ENCODE measurements at regions not wholly inside any gene's neighbourhood (a gene's known extent, or its start where the extent isn't known, plus 50 kb on each side); places are given as distances from the start of the nearest gene placed in this dataset.

DNA sequence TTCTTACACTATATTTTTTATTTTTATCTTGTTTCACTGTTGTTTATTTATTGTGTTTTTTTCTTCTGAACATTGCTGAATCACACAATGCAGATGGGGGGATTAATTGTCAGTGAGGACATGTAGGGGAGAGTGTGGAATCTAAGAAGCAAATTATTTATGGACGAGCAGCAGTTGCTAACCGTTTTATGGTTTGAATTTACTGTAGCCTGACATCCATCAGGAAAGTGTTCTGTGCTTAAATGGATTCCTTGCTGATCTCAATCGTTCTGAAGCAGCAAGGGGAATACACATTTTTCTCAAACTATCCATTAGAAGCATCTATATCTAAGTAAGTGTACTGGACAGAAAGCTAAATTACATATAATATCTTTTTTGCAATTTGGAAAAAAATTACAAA is 119.5 kb downstream of the CD8B2 start:
- Histone ChIP-seq H3K4me1 (ENCODE audit: insufficient read depth, low read length) (no peaks in the 10 kb centered on the region), H3K27me3 (ENCODE audit: insufficient read depth, low read length) (no peaks in the 10 kb centered on the region), H3K9me3 (ENCODE audit: control insufficient read depth in 1 of 2, low read length in 2 of 2) (no peaks in the 10 kb centered on the region), H3K4me3 (ENCODE audit: low read length in 2 of 2) (no peak overlapping the region), H3K36me3 (ENCODE audit: insufficient read depth, low read length) (no peaks in the 10 kb centered on the region), H3K27ac (ENCODE audit: low read depth, low read length) (no peak overlapping the region)
- no peak for DNase-seq
- Mint-ChIP-seq H3K9me3 (peaks cover 0 to 4% (median 0%) of the 10 kb centered on the region in 8 donors), H3K36me3 (no peaks in the 10 kb centered on the region), H3K4me1 (no peaks in the 10 kb centered on the region), H3K27ac (no peak overlapping the region), H3K4me3 (no peak overlapping the region), H3K27me3 (peaks cover 7 to 10% of the 10 kb centered on the region in 2 donors)
- ChIA-PET CTCF (ENCODE audit: partially characterized antibody) (no interaction called here), POLR2A (ENCODE audit: partially characterized antibody) (no interaction called here)
- intact Hi-C loops (cut with micrococcal nuclease): no loop called here

DNA sequence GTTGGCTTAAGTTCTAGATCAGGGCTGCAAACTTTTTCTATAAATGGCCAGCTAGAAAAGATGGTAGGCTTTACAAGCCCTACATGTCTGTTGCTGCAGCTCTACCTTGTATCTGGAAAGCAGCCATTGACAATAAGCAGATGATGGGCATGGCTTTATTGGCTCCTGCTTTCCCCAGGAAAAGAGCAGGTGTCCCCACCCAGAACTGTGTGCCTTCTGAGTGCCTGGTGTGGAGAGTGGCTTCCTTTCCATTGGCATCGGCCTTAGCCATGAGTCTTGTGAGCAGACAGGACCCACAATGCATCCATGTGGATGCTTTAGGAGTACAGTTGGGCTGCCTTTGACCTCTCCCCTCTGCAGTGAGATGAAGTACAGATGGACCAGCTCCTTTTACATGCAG is 120.2 kb downstream of the CD8B2 start:
- intact Hi-C loops (cut with micrococcal nuclease): no loop called here
- Mint-ChIP-seq H3K36me3 (no peaks in the 10 kb centered on the region), H3K4me1 (no peaks in the 10 kb centered on the region), H3K27ac (no peak overlapping the region), H3K4me3 (no peak overlapping the region), H3K9me3 (peaks cover 0 to 4% (median 0%) of the 10 kb centered on the region in 8 donors), H3K27me3 (peaks cover 5 to 12% of the 10 kb centered on the region in 2 donors)
- no peaks in the 10 kb centered on the region for H3K9me3 ChIP-seq (ENCODE audit: control insufficient read depth in 1 of 2, low read length in 2 of 2)
- ChIA-PET POLR2A (ENCODE audit: partially characterized antibody) (no interaction called here), CTCF (ENCODE audit: partially characterized antibody) (no interaction called here)
- H3K4me1 ChIP-seq (ENCODE audit: insufficient read depth, low read length): no peaks in the 10 kb centered on the region
- no peaks in the 10 kb centered on the region for H3K36me3 ChIP-seq (ENCODE audit: insufficient read depth, low read length)
- no peak overlapping the region for H3K4me3 ChIP-seq (ENCODE audit: low read length in 2 of 2)
- no peak overlapping the region for H3K27ac ChIP-seq (ENCODE audit: low read depth, low read length)
- no peaks in the 10 kb centered on the region for H3K27me3 ChIP-seq (ENCODE audit: insufficient read depth, low read length)
- no peak for DNase-seq

DNA sequence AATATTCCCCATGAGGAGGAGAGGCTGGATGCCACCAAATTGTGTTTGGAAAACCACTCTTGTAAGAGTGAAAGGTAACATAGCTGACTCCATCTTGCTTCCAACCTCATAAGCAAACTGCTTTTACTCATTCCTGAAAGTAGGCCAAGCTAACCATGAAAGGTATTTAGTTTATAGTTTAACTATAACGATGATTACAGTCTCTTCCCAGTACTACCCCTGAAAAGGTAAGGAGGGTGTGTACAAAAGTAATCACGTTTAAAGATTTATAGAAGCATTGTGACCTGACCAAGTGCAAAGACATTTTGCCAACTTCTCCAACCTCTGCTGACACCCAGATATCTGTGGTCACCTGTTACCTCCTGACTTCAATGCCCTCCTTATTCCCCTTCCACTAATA is 122.6 kb downstream of the CD8B2 start:
- intact Hi-C loops (cut with micrococcal nuclease): no loop called here
- DNase-seq: no peak
- no peaks in the 10 kb centered on the region for H3K4me1 Mint-ChIP-seq
- Histone ChIP-seq H3K36me3 (ENCODE audit: insufficient read depth, low read length) (no peaks in the 10 kb centered on the region), H3K4me1 (ENCODE audit: insufficient read depth, low read length) (no peaks in the 10 kb centered on the region), H3K9me3 (ENCODE audit: control insufficient read depth in 1 of 2, low read length in 2 of 2) (no peaks in the 10 kb centered on the region), H3K27me3 (ENCODE audit: insufficient read depth, low read length) (no peaks in the 10 kb centered on the region), H3K4me3 (ENCODE audit: low read length in 2 of 2) (no peak overlapping the region), H3K27ac (ENCODE audit: low read depth, low read length) (no peak overlapping the region)
- POLR2A ChIA-PET (ENCODE audit: partially characterized antibody): no interaction called here
- H3K36me3 Mint-ChIP-seq: no peaks in the 10 kb centered on the region
- CTCF ChIA-PET (ENCODE audit: partially characterized antibody): no interaction called here
- no peak overlapping the region for H3K27ac Mint-ChIP-seq
- peaks cover 5 to 9% of the 10 kb centered on the region in 2 donors for H3K27me3 Mint-ChIP-seq
- H3K9me3 Mint-ChIP-seq: peaks cover 0 to 4% (median 0%) of the 10 kb centered on the region in 8 donors
- no peak overlapping the region for H3K4me3 Mint-ChIP-seq

DNA sequence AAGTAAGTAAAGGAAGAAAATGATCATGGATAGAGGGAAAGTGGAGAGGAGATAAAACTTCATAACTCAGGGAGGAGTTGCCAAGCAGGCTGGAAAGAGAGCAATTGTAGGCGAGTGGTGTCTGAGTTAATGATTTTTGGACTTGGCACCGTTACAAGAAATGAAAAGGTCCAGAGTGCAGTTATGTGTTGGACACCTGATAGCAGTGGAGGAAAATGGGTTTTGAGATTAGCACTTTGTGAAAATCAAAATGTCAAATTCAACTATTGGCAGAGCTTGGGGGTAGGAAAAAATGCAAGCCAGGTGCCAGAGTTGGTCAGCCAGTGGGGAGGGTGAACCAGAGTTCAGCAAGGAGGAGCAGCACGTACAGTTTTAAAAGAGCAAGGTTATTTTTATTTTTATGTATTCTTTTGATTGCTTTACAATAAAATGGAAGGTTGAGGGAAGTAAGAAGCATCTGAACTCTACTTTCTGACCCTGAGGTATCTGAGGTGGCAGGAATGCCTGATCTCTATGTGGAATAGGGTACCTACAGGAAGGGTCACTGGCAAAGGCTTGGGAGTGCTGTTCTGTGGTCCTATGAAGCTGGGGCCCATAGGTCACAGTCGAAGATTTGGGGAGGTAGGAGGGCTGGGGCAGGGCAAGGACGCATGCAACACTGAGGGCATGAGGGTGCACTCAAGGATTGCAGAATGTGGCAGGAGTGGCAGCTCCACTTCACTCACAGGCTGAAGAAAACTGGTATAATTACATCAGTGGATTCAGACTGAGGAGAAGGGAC is 127.5 kb downstream of the CD8B2 start:
- no peak for DNase-seq
- H3K27ac ChIP-seq (ENCODE audit: low read depth, low read length): no peak overlapping the region
- H3K36me3 Mint-ChIP-seq: no peaks in the 10 kb centered on the region
- H3K27me3 Mint-ChIP-seq: peaks cover 3 to 9% of the 10 kb centered on the region in 2 donors
- H3K36me3 ChIP-seq (ENCODE audit: insufficient read depth, low read length): no peaks in the 10 kb centered on the region
- intact Hi-C loops (cut with micrococcal nuclease): no loop called here
- no peaks in the 10 kb centered on the region for H3K27me3 ChIP-seq (ENCODE audit: insufficient read depth, low read length)
- no peaks in the 10 kb centered on the region for H3K4me1 Mint-ChIP-seq
- CTCF ChIA-PET (ENCODE audit: partially characterized antibody): no interaction called here
- H3K9me3 ChIP-seq (ENCODE audit: control insufficient read depth in 1 of 2, low read length in 2 of 2): no peaks in the 10 kb centered on the region
- H3K4me1 ChIP-seq (ENCODE audit: insufficient read depth, low read length): no peaks in the 10 kb centered on the region
- no peak overlapping the region for H3K4me3 ChIP-seq (ENCODE audit: low read length in 2 of 2)
- H3K9me3 Mint-ChIP-seq: peaks cover 0 to 4% (median 0%) of the 10 kb centered on the region in 8 donors
- H3K27ac Mint-ChIP-seq: no peak overlapping the region
- H3K4me3 Mint-ChIP-seq: no peak overlapping the region
- POLR2A ChIA-PET (ENCODE audit: partially characterized antibody): no interaction called here

DNA sequence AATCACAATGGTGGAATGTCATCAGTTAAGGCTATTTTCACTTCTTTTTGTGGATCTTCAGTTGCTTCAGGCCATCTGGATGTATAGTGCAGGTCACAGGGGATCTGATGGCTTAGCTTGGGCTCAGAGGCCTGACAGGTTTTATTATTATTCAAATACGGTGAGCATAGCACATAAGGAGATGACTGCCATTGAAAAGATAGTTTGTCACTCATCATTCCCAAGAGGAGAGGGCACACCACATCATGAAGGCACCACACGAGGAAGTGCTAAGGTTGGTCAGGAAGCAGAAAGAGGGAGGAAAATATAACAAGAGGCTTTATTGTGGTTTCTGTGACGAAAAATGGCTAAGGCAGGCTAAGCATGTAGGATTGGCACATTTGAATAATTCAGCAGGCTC is 131.4 kb downstream of the CD8B2 start:
- no peaks in the 10 kb centered on the region for H3K27me3 ChIP-seq (ENCODE audit: insufficient read depth, low read length)
- no peak overlapping the region for H3K27ac Mint-ChIP-seq

DNA sequence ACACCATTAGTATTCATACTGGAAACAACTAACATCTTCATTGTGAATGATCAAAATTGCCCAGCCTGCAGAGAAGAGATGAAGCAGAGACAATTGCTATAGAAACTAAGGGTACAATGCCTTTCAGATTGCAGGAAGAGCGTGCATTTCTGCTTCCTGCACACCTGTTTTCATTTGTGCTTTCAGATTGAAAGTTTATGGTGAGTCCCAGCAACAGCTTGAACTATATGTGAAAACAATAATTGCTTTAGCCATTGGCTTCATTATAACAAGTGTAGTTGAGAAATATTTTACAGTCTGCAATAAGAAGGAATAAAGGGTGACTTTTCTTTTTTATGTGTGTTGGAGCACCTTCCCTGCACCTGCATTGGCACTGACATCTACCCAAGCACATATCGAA is 136.3 kb downstream of the CD8B2 start:
- peaks cover 0 to 4% of the 10 kb centered on the region in 2 donors for H3K9me3 ChIP-seq (ENCODE audit: control insufficient read depth in 1 of 2, low read length in 2 of 2)
- ChIA-PET POLR2A (ENCODE audit: partially characterized antibody) (no interaction called here), CTCF (ENCODE audit: partially characterized antibody) (no interaction called here)
- Mint-ChIP-seq H3K27me3 (peaks cover 7 to 20% of the 10 kb centered on the region in 2 donors), H3K27ac (no peak overlapping the region), H3K4me1 (no peaks in the 10 kb centered on the region), H3K36me3 (peaks cover 0 to 3% of the 10 kb centered on the region in 2 donors), H3K9me3 (peaks cover 0 to 13% (median 7%) of the 10 kb centered on the region in 8 donors), H3K4me3 (no peak overlapping the region)
- H3K27ac ChIP-seq (ENCODE audit: low read depth, low read length): no peak overlapping the region
- DNase-seq: no peak
- H3K4me3 ChIP-seq (ENCODE audit: low read length in 2 of 2): no peak overlapping the region
- no peaks in the 10 kb centered on the region for H3K36me3 ChIP-seq (ENCODE audit: insufficient read depth, low read length)
- no peaks in the 10 kb centered on the region for H3K27me3 ChIP-seq (ENCODE audit: insufficient read depth, low read length)
- no peaks in the 10 kb centered on the region for H3K4me1 ChIP-seq (ENCODE audit: insufficient read depth, low read length)
- intact Hi-C loops (cut with micrococcal nuclease): no loop called here

More for the DNA sequence above, 131.4 kb downstream of the CD8B2 start:
- Mint-ChIP-seq H3K9me3 (no peaks in the 10 kb centered on the region), H3K36me3 (no peaks in the 10 kb centered on the region), H3K27me3 (peaks cover 2 to 9% of the 10 kb centered on the region in 2 donors), H3K4me3 (no peak overlapping the region), H3K4me1 (no peaks in the 10 kb centered on the region)
- Histone ChIP-seq H3K9me3 (ENCODE audit: control insufficient read depth in 1 of 2, low read length in 2 of 2) (no peaks in the 10 kb centered on the region), H3K27ac (ENCODE audit: low read depth, low read length) (no peak overlapping the region), H3K4me3 (ENCODE audit: low read length in 2 of 2) (no peak overlapping the region), H3K4me1 (ENCODE audit: insufficient read depth, low read length) (no peaks in the 10 kb centered on the region), H3K36me3 (ENCODE audit: insufficient read depth, low read length) (no peaks in the 10 kb centered on the region)
- ChIA-PET CTCF (ENCODE audit: partially characterized antibody) (no interaction called here), POLR2A (ENCODE audit: partially characterized antibody) (no interaction called here)
- no peak for DNase-seq
- intact Hi-C loops (cut with micrococcal nuclease): no loop called here

DNA sequence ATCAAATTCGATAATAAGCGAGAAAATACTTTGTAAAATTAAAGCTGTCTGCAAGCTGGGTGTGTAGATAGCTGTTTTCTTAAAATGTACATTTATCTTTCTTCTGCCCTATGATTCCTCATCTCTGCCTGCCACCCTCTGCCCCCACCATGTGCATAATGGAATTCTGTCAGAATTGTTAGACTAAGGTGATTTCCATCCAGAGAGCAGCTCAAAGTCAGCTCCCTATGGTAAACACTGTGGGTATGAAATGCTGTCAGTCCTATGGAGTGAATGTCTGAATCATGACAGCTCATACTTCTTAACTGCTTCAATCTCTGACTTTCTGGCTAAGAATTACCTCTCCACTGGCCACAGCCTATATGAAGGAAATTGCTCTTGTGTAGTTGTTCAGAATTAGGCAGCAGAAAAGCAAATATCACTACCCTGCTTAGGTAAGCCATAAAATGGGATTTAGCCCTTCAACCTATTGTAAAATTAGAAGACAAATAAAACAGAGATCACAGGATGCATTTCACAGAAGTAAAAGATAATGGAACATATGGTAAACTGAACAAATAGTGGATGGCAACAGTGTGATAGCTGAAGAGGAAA is 137.7 kb downstream of the CD8B2 start:
- Histone ChIP-seq H3K9me3 (ENCODE audit: control insufficient read depth in 1 of 2, low read length in 2 of 2) (peaks cover 0 to 4% of the 10 kb centered on the region in 2 donors), H3K36me3 (ENCODE audit: insufficient read depth, low read length) (no peaks in the 10 kb centered on the region), H3K4me1 (ENCODE audit: insufficient read depth, low read length) (no peaks in the 10 kb centered on the region), H3K27me3 (ENCODE audit: insufficient read depth, low read length) (no peaks in the 10 kb centered on the region), H3K27ac (ENCODE audit: low read depth, low read length) (no peak overlapping the region), H3K4me3 (ENCODE audit: low read length in 2 of 2) (no peak overlapping the region)
- Mint-ChIP-seq H3K4me3 (no peak overlapping the region), H3K36me3 (peaks cover 0 to 3% of the 10 kb centered on the region in 2 donors), H3K4me1 (no peaks in the 10 kb centered on the region), H3K9me3 (peaks cover 0 to 24% (median 16%) of the 10 kb centered on the region in 8 donors), H3K27me3 (peaks cover 6 to 18% of the 10 kb centered on the region in 2 donors), H3K27ac (no peak overlapping the region)
- DNase-seq: no peak
- intact Hi-C loops (cut with micrococcal nuclease): no loop called here
- ChIA-PET POLR2A (ENCODE audit: partially characterized antibody) (no interaction called here), CTCF (ENCODE audit: partially characterized antibody) (no interaction called here)

All from CD4-positive, alpha-beta memory T cell (primary cell).